Subcutaneous abdominal adipose tissue (tissue), 5 donors: ENCODE measurements at regions not wholly inside any gene's neighbourhood (a gene's known extent, or its start where the extent isn't known, plus 50 kb on each side); places are given as distances from the start of the nearest gene placed in this dataset.

ENCODE experiments used
- H3K27ac ChIP-seq: one replicate; pipeline ENCODE4 v1.7.0; 2013; ENCODE audit warnings: low read depth, mild to moderate bottlenecking, inconsistent platforms, low read length, moderate library complexity
- H3K27me3 ChIP-seq, 5 donors: one replicate each; pipeline ENCODE4 v1.7.0; 2013; ENCODE audit warnings: low read length in 5 of 5, inconsistent platforms in 1 of 5; ENCODE audit not compliant: control insufficient read depth in 5 of 5, insufficient read depth in 4 of 5
- H3K36me3 ChIP-seq, 5 donors: one replicate each; pipeline ENCODE4 v1.7.0; 2013; ENCODE audit warnings: low read length in 5 of 5; ENCODE audit not compliant: control insufficient read depth in 5 of 5, insufficient read depth in 5 of 5
- H3K4me1 ChIP-seq, 5 donors: one replicate each; pipeline ENCODE4 v1.7.0; 2013; ENCODE audit warnings: low read length in 5 of 5, mild to moderate bottlenecking in 3 of 5, moderate library complexity in 1 of 5; ENCODE audit not compliant: control insufficient read depth in 5 of 5, insufficient read depth in 5 of 5
- H3K4me3 ChIP-seq, 5 donors: one replicate each; pipeline ENCODE4 v1.7.0; 2013; ENCODE audit warnings: low read length in 5 of 5, low read depth in 1 of 5
- H3K9ac ChIP-seq, 5 donors: one replicate each; pipeline ENCODE4 v1.7.0; 2013; ENCODE audit warnings: low read length in 5 of 5, mild to moderate bottlenecking in 4 of 5, moderate library complexity in 3 of 5
- H3K9me3 ChIP-seq, 5 donors: one replicate each; pipeline ENCODE4 v1.7.0; 2013; ENCODE audit warnings: low read length in 5 of 5; ENCODE audit not compliant: control insufficient read depth in 5 of 5
- donor health status: healthy.
- donor health status: healthy.
- donor health status: healthy.
- donor health status: healthy.
- donor health status: healthy.

DNA sequence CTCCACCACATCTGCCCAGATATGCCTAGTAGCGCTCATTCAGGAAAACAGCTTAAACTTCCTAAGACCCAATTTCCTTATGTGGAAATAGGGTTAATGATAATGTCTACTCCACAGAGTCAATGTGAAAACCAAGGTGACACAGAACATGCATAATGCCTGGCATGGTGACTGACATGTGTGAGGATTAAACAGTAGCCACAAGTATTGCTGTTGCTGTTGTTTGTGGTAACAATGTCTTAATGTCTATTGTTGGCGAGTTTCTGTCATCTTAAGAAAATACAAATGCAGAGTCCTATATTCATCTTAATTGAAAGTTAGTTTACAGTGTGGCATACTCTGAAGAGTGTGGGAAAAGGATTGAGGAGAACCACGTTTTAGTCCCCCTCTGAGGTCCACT is 75.6 kb upstream of the NGF start:
- H3K36me3 ChIP-seq: no peaks in the 10 kb centered on the region
- H3K27me3 ChIP-seq: no peaks in the 10 kb centered on the region
- H3K4me1 ChIP-seq: peaks cover 0 to 8% (median 0%) of the 10 kb centered on the region in 5 donors
- H3K27ac ChIP-seq: no peak overlapping the region
- no peak overlapping the region for H3K4me3 ChIP-seq
- no peak overlapping the region for H3K9ac ChIP-seq
- peaks cover 0 to 3% (median 0%) of the 10 kb centered on the region in 5 donors for H3K9me3 ChIP-seq

- Histone ChIP-seq H3K4me1 (peaks cover 0 to 12% (median 3%) of the 10 kb centered on the region in 5 donors), H3K27me3 (no peaks in the 10 kb centered on the region), H3K36me3 (no peaks in the 10 kb centered on the region), H3K9ac (no peak overlapping the region), H3K4me3 (no peak overlapping the region), H3K27ac (no peak overlapping the region), H3K9me3 (peaks cover 0 to 3% (median 0%) of the 10 kb centered on the region in 5 donors)
These were observed 75.2 kb upstream of the NGF start for GRCh38 chr1:115413208-115413607.

- H3K9ac ChIP-seq: no peak overlapping the region
- no peaks in the 10 kb centered on the region for H3K36me3 ChIP-seq
- no peak overlapping the region for H3K4me3 ChIP-seq
- H3K9me3 ChIP-seq: peaks cover 0 to 3% (median 0%) of the 10 kb centered on the region in 5 donors
- peaks cover 0 to 12% (median 3%) of the 10 kb centered on the region in 5 donors for H3K4me1 ChIP-seq
- H3K27ac ChIP-seq: no peak overlapping the region
- H3K27me3 ChIP-seq: no peaks in the 10 kb centered on the region
These were observed 74.7 kb upstream of the NGF start for GRCh38 chr1:115412733-115413132.

DNA sequence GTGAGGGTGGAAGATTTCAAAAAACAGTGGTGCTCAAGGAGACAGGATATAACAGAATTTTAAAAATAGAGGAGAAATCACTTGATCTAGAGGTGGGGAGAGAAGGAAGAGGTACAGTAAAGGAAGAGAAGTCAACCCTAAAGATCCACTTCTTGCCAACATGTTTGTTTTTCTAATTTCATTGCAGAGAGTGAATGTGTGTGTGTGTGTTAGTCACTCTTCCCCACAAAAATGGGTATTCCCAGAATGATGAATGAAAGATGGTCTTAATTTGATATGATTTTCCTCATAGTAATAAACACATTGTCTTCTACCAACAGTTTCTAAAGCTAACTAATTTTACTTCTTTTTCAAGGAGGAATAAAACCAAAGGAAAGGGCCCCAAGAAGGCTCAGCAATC is 74.2 kb upstream of the NGF start:
- H3K4me3 ChIP-seq: no peak overlapping the region
- H3K27me3 ChIP-seq: no peaks in the 10 kb centered on the region
- H3K4me1 ChIP-seq: peaks cover 0 to 12% (median 3%) of the 10 kb centered on the region in 5 donors
- H3K36me3 ChIP-seq: no peaks in the 10 kb centered on the region
- H3K9me3 ChIP-seq: peaks cover 0 to 3% (median 0%) of the 10 kb centered on the region in 5 donors
- no peak overlapping the region for H3K27ac ChIP-seq
- no peak overlapping the region for H3K9ac ChIP-seq

DNA sequence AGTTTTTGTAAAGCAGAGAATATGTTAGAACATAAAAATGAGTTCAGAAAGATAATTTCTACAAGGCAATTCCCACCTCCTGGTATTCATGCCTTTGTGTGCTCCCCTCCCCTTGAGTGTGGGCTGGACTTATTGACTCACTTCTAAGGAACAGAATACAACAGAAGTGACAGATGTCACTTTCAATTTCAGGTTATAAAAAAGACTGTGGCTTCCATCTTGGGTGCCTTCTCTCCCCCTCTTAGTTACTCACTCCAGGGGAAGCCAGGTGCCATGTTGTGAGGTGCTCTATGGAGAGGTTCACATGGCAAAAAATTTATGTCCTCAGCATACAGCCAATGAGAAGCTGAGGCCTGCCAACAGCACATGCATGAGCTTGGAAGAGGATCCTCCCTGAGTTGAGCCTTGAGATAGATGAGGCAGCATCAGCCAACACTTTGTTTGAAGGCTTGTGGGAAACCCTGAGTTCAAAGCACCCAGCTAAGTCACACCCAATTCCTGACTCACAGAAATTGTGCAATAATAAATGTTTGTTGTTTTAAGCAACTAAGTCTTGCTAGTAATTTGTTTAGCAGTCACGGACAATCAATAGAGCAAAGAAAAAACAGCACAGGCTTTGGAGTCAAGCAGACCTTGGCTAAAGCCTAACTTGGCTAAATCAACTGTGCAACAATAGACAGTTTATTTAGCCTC is 73.5 kb upstream of the NGF start:
- Histone ChIP-seq H3K4me3 (no peak overlapping the region), H3K36me3 (no peaks in the 10 kb centered on the region), H3K27ac (no peak overlapping the region), H3K9me3 (peaks cover 0 to 3% (median 0%) of the 10 kb centered on the region in 5 donors), H3K27me3 (no peaks in the 10 kb centered on the region), H3K9ac (no peak overlapping the region), H3K4me1 (peaks cover 0 to 12% (median 3%) of the 10 kb centered on the region in 5 donors)

- no peak overlapping the region for H3K27ac ChIP-seq
These were observed 71.3 kb upstream of the NGF start for GRCh38 chr1:115409094-115410015.

DNA sequence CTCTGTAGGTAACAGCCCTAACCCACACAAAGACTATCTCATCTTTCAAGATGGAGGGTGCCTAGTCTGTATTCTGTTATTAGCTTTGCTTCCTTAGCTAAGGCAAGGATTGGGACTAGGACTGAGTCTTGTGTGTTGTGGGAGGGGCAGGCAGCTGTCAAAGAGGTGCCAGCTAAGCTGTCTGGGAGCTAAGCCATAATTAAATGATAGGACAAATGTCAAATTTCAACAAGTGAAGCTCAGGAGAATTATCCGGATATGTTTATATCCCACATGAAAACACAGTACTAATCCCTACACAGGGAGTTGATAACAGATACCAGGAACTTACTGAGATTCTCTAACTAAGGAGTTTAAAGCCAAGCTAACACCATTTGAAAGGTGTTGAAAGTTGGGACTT is 70.5 kb upstream of the NGF start:
- no peak overlapping the region for H3K9ac ChIP-seq
- H3K27ac ChIP-seq: no peak overlapping the region
- H3K9me3 ChIP-seq: peaks cover 0 to 3% (median 0%) of the 10 kb centered on the region in 5 donors
- H3K27me3 ChIP-seq: no peaks in the 10 kb centered on the region
- no peaks in the 10 kb centered on the region for H3K36me3 ChIP-seq
- H3K4me1 ChIP-seq: peaks cover 0 to 12% (median 3%) of the 10 kb centered on the region in 5 donors
- H3K4me3 ChIP-seq: no peak overlapping the region

More at GRCh38 chr1:115409094-115410015, 71.3 kb upstream of the NGF start:
- Histone ChIP-seq H3K36me3 (no peaks in the 10 kb centered on the region), H3K9me3 (peaks cover 0 to 3% (median 0%) of the 10 kb centered on the region in 5 donors), H3K4me1 (peaks cover 0 to 12% (median 3%) of the 10 kb centered on the region in 5 donors), H3K27me3 (no peaks in the 10 kb centered on the region), H3K9ac (no peak overlapping the region), H3K4me3 (no peak overlapping the region)

DNA sequence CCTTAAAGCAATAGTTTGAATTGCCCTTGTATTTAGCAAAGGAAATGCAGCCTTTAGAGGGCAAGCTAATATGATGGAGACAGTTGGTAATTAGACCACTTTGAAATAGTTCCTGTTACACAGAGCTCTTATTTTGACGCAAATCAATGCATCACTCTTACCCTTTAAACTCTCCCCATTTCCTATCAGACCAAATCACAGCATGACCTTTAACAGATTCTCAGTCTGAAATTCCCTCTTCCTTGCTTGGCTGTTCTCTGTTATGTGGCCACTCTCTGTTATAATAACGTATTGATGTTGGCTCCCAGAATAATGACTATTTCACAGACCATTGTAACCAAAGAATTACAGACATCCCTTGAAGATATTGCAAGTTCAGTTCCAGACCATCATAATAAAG is 66.9 kb upstream of the NGF start:
- H3K27me3 ChIP-seq: no peaks in the 10 kb centered on the region
- peaks cover 0 to 17% (median 6%) of the 10 kb centered on the region in 5 donors for H3K4me1 ChIP-seq
- no peak overlapping the region for H3K27ac ChIP-seq
- H3K36me3 ChIP-seq: no peaks in the 10 kb centered on the region
- H3K9me3 ChIP-seq: peaks cover 0 to 3% (median 0%) of the 10 kb centered on the region in 5 donors
- no peak overlapping the region for H3K9ac ChIP-seq
- no peak overlapping the region for H3K4me3 ChIP-seq

DNA sequence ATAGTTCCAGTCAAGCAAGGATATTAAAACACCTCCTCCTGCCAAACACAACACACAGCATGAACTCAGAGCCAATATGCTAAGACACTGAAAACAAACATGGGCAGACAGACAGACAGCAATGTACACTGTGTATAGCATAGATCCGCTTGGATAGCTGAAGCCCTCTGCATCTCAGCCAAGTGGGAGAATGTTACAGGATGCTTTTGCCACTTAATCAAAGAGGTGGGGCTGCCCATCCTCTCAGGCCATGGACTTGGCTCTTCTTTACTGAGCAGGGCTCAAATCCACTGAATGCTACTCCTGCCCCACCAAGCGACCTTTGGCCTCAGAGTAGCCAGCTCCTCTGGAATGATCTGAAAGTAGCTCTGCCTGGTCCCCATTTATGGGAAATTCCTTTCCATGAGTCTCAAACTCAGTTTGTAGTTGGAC is 64.7 kb upstream of the NGF start:
- Histone ChIP-seq H3K27ac (no peak overlapping the region), H3K9ac (no peak overlapping the region), H3K9me3 (peaks cover 0 to 3% (median 0%) of the 10 kb centered on the region in 5 donors), H3K27me3 (no peaks in the 10 kb centered on the region), H3K36me3 (no peaks in the 10 kb centered on the region), H3K4me3 (no peak overlapping the region), H3K4me1 (peaks cover 0 to 5% (median 4%) of the 10 kb centered on the region in 5 donors)

DNA sequence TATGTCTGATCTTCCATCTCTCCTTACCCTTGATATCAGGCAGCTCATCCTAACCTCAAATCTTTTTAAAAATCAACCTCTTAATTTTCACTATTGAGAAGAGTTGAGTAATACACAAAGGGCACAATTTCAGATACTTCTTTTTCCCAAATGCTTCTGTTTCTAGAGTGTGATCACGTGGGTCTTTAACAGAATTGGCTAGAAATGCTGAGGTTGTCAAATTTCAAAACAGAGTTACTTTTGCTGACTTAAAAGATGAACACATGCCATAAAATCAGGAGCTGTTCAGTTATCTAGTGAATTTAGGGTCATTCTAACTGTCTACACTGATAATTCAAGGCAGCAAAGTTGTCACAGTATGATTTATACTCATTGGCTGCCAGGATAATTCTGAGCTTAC is 63.6 kb upstream of the NGF start:
- no peaks in the 10 kb centered on the region for H3K27me3 ChIP-seq
- H3K36me3 ChIP-seq: no peaks in the 10 kb centered on the region
- H3K4me1 ChIP-seq: peaks cover 0 to 5% (median 4%) of the 10 kb centered on the region in 5 donors
- H3K27ac ChIP-seq: no peak overlapping the region
- H3K9me3 ChIP-seq: peaks cover 0 to 3% (median 0%) of the 10 kb centered on the region in 5 donors
- H3K4me3 ChIP-seq: no peak overlapping the region
- H3K9ac ChIP-seq: no peak overlapping the region
